Liver (tissue), 8 donors: ENCODE measurements at regions not wholly inside any gene's neighbourhood (a gene's known extent, or its start where the extent isn't known, plus 50 kb on each side); places are given as distances from the start of the nearest gene placed in this dataset.

Experiments
- DNase-seq: peaks from one replicate; pipeline ENCODE4 v3.0.0-alpha.2; 2017; ENCODE audit warnings: low spot score
- H3K27ac ChIP-seq, 2 donors: one replicate each; pipeline ENCODE4 v1.7.0; 2013; ENCODE audit warnings: inconsistent platforms in 2 of 2, low read length in 2 of 2, control low read depth in 1 of 2, low read depth in 1 of 2, mild to moderate bottlenecking in 1 of 2
- H3K27me3 ChIP-seq, 4 donors: one replicate each; pipeline versions ENCODE4 v1.6.1 to v1.7.0; 2013; ENCODE audit warnings: low read length in 3 of 4, inconsistent platforms in 1 of 4, mild to moderate bottlenecking in 1 of 4, moderate library complexity in 1 of 4; ENCODE audit not compliant: control insufficient read depth in 4 of 4, insufficient read depth in 4 of 4
- H3K36me3 ChIP-seq, 4 donors: one replicate each; pipeline versions ENCODE4 v1.6.1 to v1.7.0; 2013; ENCODE audit warnings: low read length in 3 of 4, mild to moderate bottlenecking in 3 of 4, low read depth in 1 of 4, moderate library complexity in 1 of 4; ENCODE audit not compliant: control insufficient read depth in 4 of 4, insufficient read depth in 3 of 4
- H3K4me1 ChIP-seq, 4 donors: one replicate each; pipeline versions ENCODE4 v1.6.1 to v1.7.0; 2013; ENCODE audit warnings: low read length in 3 of 4, mild to moderate bottlenecking in 3 of 4, moderate library complexity in 1 of 4; ENCODE audit not compliant: control insufficient read depth in 4 of 4, insufficient read depth in 4 of 4
- H3K4me3 ChIP-seq, 3 donors: one replicate each; pipeline versions ENCODE4 v1.6.1 to v1.7.0; 2013; ENCODE audit warnings: low read length in 3 of 3, control low read depth in 1 of 3, low read depth in 1 of 3, mild to moderate bottlenecking in 1 of 3
- H3K9ac ChIP-seq, 2 donors: one replicate each; pipeline ENCODE4 v1.7.0; 2013; ENCODE audit warnings: low read length in 2 of 2, mild to moderate bottlenecking in 2 of 2, moderate library complexity in 2 of 2, control low read depth in 1 of 2, low read depth in 1 of 2
- H3K9me3 ChIP-seq, 4 donors: one replicate each; pipeline versions ENCODE4 v1.6.1 to v1.7.0; 2013; ENCODE audit warnings: low read length in 3 of 4; ENCODE audit not compliant: control insufficient read depth in 4 of 4
- ATF3 ChIP-seq: IDR thresholded peaks from 2 replicates; pipeline ENCODE4 v1.6.1; 2016; ENCODE audit warnings: antibody characterized with exemption
- CTCF ChIP-seq: fragments of 150-350 bp; IDR thresholded peaks from 2 replicates; pipeline ENCODE4 v1.5.1; 2017; ENCODE audit warnings: improper control_type of control experiment, low read depth, low read length; ENCODE audit not compliant: missing input control
- EGR1 ChIP-seq, 2 donors: IDR thresholded peaks; 2 replicates each; pipeline ENCODE4 v1.6.1; 2016 to 2018; ENCODE audit warnings: antibody characterized with exemption in 2 of 2, low read depth in 2 of 2
- FOXA1 ChIP-seq: IDR thresholded peaks from 2 replicates; pipeline ENCODE4 v1.6.1; 2016; ENCODE audit warnings: antibody characterized with exemption
- FOXA2 ChIP-seq: IDR thresholded peaks from 2 replicates; pipeline ENCODE4 v1.6.1; 2016; ENCODE audit warnings: antibody characterized with exemption
- GABPA ChIP-seq, 2 donors: IDR thresholded peaks in 1 of 2; conservative IDR thresholded peaks in 1 of 2; 2 replicates each; pipeline ENCODE4 v1.6.1; 2016; ENCODE audit warnings: antibody characterized with exemption in 2 of 2, mild to moderate bottlenecking in 1 of 2, moderate library complexity in 1 of 2
- HNF4A ChIP-seq, 2 donors: conservative IDR thresholded peaks; 2 replicates each; pipeline ENCODE4 v1.6.1; 2016; ENCODE audit warnings: antibody characterized with exemption in 2 of 2, mild to moderate bottlenecking in 2 of 2
- HNF4G ChIP-seq: IDR thresholded peaks from 2 replicates; pipeline ENCODE4 v1.6.1; 2016; ENCODE audit warnings: antibody characterized with exemption
- JUND ChIP-seq, 2 donors: IDR thresholded peaks; 2 replicates each; pipeline ENCODE4 v1.6.1; 2016; ENCODE audit warnings: antibody characterized with exemption in 2 of 2
- MAX ChIP-seq: IDR thresholded peaks from 2 replicates; pipeline ENCODE4 v1.6.1; 2016; ENCODE audit warnings: antibody characterized with exemption
- NR2F2 ChIP-seq: IDR thresholded peaks from 2 replicates; pipeline ENCODE4 v1.6.1; 2016; ENCODE audit warnings: antibody characterized with exemption
- RAD21 ChIP-seq, 2 donors: IDR thresholded peaks; 2 replicates each; pipeline ENCODE4 v1.6.1; 2016; ENCODE audit warnings: antibody characterized with exemption in 2 of 2, mild to moderate bottlenecking in 2 of 2
- REST ChIP-seq: IDR thresholded peaks from 2 replicates; pipeline ENCODE4 v1.6.1; 2016; ENCODE audit warnings: antibody characterized with exemption, mild to moderate bottlenecking
- SP1 ChIP-seq: IDR thresholded peaks from 2 replicates; pipeline ENCODE4 v1.6.1; 2018; ENCODE audit warnings: antibody characterized with exemption, mild to moderate bottlenecking
- YY1 ChIP-seq: IDR thresholded peaks from 2 replicates; pipeline ENCODE4 v1.6.1; 2016; ENCODE audit warnings: antibody characterized with exemption, mild to moderate bottlenecking
- ZBTB33 ChIP-seq: IDR thresholded peaks from 2 replicates; pipeline ENCODE4 v1.6.1; 2016; ENCODE audit warnings: antibody characterized with exemption
- WGBS: extraction: QIAGEN DNeasy Blood & Tissue Kit; methylation state at CpG from one replicate; pipeline ENCODE4 v1.1.7; 2013; 5-methylcytosine and 5-hydroxymethylcytosine counted together
- donor health status: healthy.
- donor health status: healthy.
- donor health status: healthy.
- donor health status: healthy.
- donor health status: healthy.

- 97% methylated on average over 1 of the region's 1 CpG for whole genome bisulfite sequencing
- Histone ChIP-seq H3K9ac (no peak overlapping the region), H3K4me1 (no peaks in the 10 kb centered on the region), H3K27me3 (no peaks in the 10 kb centered on the region), H3K4me3 (peak overlapping the region in 1 of 3 donors; percentile 32), H3K9me3 (peaks cover 0 to 11% (median 5%) of the 10 kb centered on the region in 4 donors), H3K36me3 (no peaks in the 10 kb centered on the region), H3K27ac (no peak overlapping the region)
- TF ChIP-seq YY1 (no peak), GABPA (IDR thresholded peaks at IDR 0.05 in 1 of 2, conservative IDR thresholded peaks at IDR 0.05 in 1 of 2) (no peak), EGR1 (IDR thresholded peaks at IDR 0.05; ENCODE audit: low read depth in 2 of 2) (no peak), FOXA2 (no peak), ATF3 (no peak), SP1 (no peak), FOXA1 (no peak), NR2F2 (no peak), RAD21 (IDR thresholded peaks at IDR 0.05) (no peak), REST (no peak), ZBTB33 (no peak), JUND (IDR thresholded peaks at IDR 0.05) (no peak), HNF4G (no peak), MAX (no peak), HNF4A (conservative IDR thresholded peaks at IDR 0.05) (no peak), CTCF (no peak)
- DNase-seq: no peak
Measured at GRCh38 chr11:28526406-28526751, 418.2 kb downstream of the METTL15 start.
